ENCODE measurements at regions not wholly inside any gene's neighbourhood (a gene's known extent, or its start where the extent isn't known, plus 50 kb on each side); places are given as distances from the start of the nearest gene placed in this dataset.

- ATAC-seq (no peak), DNase-seq (ENCODE audit: low read depth, low spot score) (no peak)
- in situ Hi-C loops (cut with HindIII; ENCODE audit: low pct_unique_long_range_greater_than_20kb, low sequenced_read_pairs) (no loop called here), intact Hi-C loops (cut with micrococcal nuclease; ENCODE audit: unreplicated experiment) (no loop called here)
- Histone ChIP-seq H3K4me3 (ENCODE audit: low read depth in 2 of 2, low read length in 2 of 2) (no peak overlapping the region), H3K27me3 (ENCODE audit: control insufficient read depth, insufficient read depth, low read length) (no peaks in the 10 kb centered on the region), H3K9me3 (ENCODE audit: control insufficient read depth, insufficient read depth, low read depth, low read length) (no peaks in the 10 kb centered on the region), H3K4me1 (ENCODE audit: control insufficient read depth, insufficient read depth, low read length) (no peaks in the 10 kb centered on the region), H3K27ac (ENCODE audit: low read length) (no peak overlapping the region), H3K36me3 (ENCODE audit: control insufficient read depth, insufficient read depth, low read length) (no peaks in the 10 kb centered on the region)
- no TSS peak for BruUV-seq (replicated peaks)
- no peak for TF ChIP-seq SIN3A (IDR thresholded peaks at IDR 0.05; ENCODE audit: borderline replicate concordance, insufficient read depth, low read depth, low read length)
- TF ChIP-seq, protein P1, sequence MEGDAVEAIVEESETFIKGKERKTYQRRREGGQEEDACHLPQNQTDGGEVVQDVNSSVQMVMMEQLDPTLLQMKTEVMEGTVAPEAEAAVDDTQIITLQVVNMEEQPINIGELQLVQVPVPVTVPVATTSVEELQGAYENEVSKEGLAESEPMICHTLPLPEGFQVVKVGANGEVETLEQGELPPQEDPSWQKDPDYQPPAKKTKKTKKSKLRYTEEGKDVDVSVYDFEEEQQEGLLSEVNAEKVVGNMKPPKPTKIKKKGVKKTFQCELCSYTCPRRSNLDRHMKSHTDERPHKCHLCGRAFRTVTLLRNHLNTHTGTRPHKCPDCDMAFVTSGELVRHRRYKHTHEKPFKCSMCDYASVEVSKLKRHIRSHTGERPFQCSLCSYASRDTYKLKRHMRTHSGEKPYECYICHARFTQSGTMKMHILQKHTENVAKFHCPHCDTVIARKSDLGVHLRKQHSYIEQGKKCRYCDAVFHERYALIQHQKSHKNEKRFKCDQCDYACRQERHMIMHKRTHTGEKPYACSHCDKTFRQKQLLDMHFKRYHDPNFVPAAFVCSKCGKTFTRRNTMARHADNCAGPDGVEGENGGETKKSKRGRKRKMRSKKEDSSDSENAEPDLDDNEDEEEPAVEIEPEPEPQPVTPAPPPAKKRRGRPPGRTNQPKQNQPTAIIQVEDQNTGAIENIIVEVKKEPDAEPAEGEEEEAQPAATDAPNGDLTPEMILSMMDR (IDR thresholded peaks at IDR 0.05) = no peak
- no peak for TF ChIP-seq TCF7L2 (IDR thresholded peaks at IDR 0.05; ENCODE audit: low read depth, low read length)
- TF ChIP-seq, protein P2, sequence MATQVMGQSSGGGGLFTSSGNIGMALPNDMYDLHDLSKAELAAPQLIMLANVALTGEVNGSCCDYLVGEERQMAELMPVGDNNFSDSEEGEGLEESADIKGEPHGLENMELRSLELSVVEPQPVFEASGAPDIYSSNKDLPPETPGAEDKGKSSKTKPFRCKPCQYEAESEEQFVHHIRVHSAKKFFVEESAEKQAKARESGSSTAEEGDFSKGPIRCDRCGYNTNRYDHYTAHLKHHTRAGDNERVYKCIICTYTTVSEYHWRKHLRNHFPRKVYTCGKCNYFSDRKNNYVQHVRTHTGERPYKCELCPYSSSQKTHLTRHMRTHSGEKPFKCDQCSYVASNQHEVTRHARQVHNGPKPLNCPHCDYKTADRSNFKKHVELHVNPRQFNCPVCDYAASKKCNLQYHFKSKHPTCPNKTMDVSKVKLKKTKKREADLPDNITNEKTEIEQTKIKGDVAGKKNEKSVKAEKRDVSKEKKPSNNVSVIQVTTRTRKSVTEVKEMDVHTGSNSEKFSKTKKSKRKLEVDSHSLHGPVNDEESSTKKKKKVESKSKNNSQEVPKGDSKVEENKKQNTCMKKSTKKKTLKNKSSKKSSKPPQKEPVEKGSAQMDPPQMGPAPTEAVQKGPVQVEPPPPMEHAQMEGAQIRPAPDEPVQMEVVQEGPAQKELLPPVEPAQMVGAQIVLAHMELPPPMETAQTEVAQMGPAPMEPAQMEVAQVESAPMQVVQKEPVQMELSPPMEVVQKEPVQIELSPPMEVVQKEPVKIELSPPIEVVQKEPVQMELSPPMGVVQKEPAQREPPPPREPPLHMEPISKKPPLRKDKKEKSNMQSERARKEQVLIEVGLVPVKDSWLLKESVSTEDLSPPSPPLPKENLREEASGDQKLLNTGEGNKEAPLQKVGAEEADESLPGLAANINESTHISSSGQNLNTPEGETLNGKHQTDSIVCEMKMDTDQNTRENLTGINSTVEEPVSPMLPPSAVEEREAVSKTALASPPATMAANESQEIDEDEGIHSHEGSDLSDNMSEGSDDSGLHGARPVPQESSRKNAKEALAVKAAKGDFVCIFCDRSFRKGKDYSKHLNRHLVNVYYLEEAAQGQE (IDR thresholded peaks at IDR 0.05; ENCODE audit: insufficient read depth in 1 of 2, low read depth in 2 of 2, low read length in 1 of 2) = no peak
- TF ChIP-seq POLR2AphosphoS5 (IDR thresholded peaks at IDR 0.05; ENCODE audit: low read depth, low read length) = no peak
- CTCF ChIA-PET = no interaction called here
- POLR2A ChIA-PET = no interaction called here
Observed at GRCh38 chr5:23033864-23034263, 180.7 kb upstream of the CDH12 start.

DNA sequence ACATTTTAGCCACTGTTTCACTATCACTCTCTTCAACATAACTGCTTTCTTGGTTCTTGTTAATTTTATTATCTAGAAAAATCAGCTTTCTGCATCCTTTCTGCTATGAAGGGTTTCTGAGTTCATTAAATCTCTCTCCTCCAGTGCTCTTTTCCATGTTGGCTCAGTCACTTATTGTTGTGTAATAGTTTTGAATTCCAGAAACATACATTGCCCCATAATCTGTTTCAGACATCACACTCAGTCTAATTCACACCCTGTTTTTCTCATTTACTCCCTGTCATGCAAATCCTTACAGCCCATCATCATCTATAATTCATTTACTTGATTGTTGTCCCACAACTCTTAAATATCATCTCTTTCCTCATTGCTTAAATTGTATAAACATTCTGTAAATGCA lies 176.1 kb upstream of the CDH12 start:
- POLR2A ChIA-PET = no interaction called here
- intact Hi-C loops (cut with micrococcal nuclease; ENCODE audit: unreplicated experiment) (no loop called here), in situ Hi-C loops (cut with HindIII; ENCODE audit: low pct_unique_long_range_greater_than_20kb, low sequenced_read_pairs) (no loop called here)
- ATAC-seq (no peak), DNase-seq (ENCODE audit: low read depth, low spot score) (no peak)
- CTCF ChIA-PET = no interaction called here
- Histone ChIP-seq H3K36me3 (ENCODE audit: control insufficient read depth, insufficient read depth, low read length) (no peaks in the 10 kb centered on the region), H3K4me1 (ENCODE audit: control insufficient read depth, insufficient read depth, low read length) (no peaks in the 10 kb centered on the region), H3K27ac (ENCODE audit: low read length) (no peak overlapping the region), H3K27me3 (ENCODE audit: control insufficient read depth, insufficient read depth, low read length) (no peaks in the 10 kb centered on the region), H3K9me3 (ENCODE audit: control insufficient read depth, insufficient read depth, low read depth, low read length) (no peaks in the 10 kb centered on the region), H3K4me3 (ENCODE audit: low read depth in 2 of 2, low read length in 2 of 2) (no peak overlapping the region)
- BruUV-seq (replicated peaks) = no TSS peak
- TF ChIP-seq SIN3A (IDR thresholded peaks at IDR 0.05; ENCODE audit: borderline replicate concordance, insufficient read depth, low read depth, low read length) = no peak
- TF ChIP-seq, protein P2 (IDR thresholded peaks at IDR 0.05; ENCODE audit: insufficient read depth in 1 of 2, low read depth in 2 of 2, low read length in 1 of 2) = no peak
- TF ChIP-seq POLR2AphosphoS5 (IDR thresholded peaks at IDR 0.05; ENCODE audit: low read depth, low read length) = no peak
- no peak for TF ChIP-seq TCF7L2 (IDR thresholded peaks at IDR 0.05; ENCODE audit: low read depth, low read length)
- TF ChIP-seq, protein P1 (IDR thresholded peaks at IDR 0.05) = no peak
